Breast epithelium (tissue), 4 donors: ENCODE measurements at regions not wholly inside any gene's neighbourhood (a gene's known extent, or its start where the extent isn't known, plus 50 kb on each side); places are given as distances from the start of the nearest gene placed in this dataset.

Experiments used
- DNase-seq, 2 donors: peaks; one replicate each; pipeline ENCODE4 v3.0.0-alpha.2; 2019; ENCODE audit warnings: low spot score in 2 of 2
- H3K27ac ChIP-seq, 2 donors: fragments of 200-600 bp; sonication (generic) in 1 of 2; one replicate each; pipeline ENCODE4 v1.5.1; 2016 to 2019; ENCODE audit warnings: mild to moderate bottlenecking in 1 of 2
- H3K27me3 ChIP-seq, 2 donors: fragments of 200-600 bp; sonication (generic) in 1 of 2; one replicate each; pipeline versions ENCODE4 v1.5.1 to v1.6.0; 2017 to 2019; ENCODE audit warnings: control low read depth in 1 of 2, mild to moderate bottlenecking in 1 of 2
- H3K36me3 ChIP-seq: fragments of 200-600 bp; one replicate; pipeline ENCODE4 v1.5.1; 2019
- H3K4me1 ChIP-seq, 2 donors: fragments of 200-600 bp; sonication (generic); one replicate each; pipeline ENCODE4 v1.5.1; 2016 to 2019; ENCODE audit warnings: control low read depth in 1 of 2
- H3K4me3 ChIP-seq, 3 donors: fragments of 200-600 bp; sonication (generic); 1 replicate in 2 of 3; 2 replicates in 1 of 3; pipeline ENCODE4 v1.5.1; 2016 to 2019; ENCODE audit warnings: mild to moderate bottlenecking in 3 of 3, moderate library complexity in 2 of 3
- H3K9me3 ChIP-seq, 2 donors: fragments of 200-600 bp; sonication (generic) in 1 of 2; one replicate each; pipeline ENCODE4 v1.5.1; 2016 to 2019; ENCODE audit warnings: control low read depth in 1 of 2
- CTCF ChIP-seq, 3 donors: fragments of 450-650 bp; IDR thresholded peaks; one replicate each; pipeline ENCODE4 v1.5.1; 2016 to 2017; ENCODE audit warnings: antibody characterized with exemption in 3 of 3, mild to moderate bottlenecking in 3 of 3, moderate library complexity in 3 of 3
- POLR2A ChIP-seq: fragments of 450-650 bp; IDR thresholded peaks from one replicate; pipeline ENCODE4 v1.6.1; 2016; ENCODE audit warnings: antibody characterized with exemption, mild to moderate bottlenecking, moderate library complexity
- POLR2AphosphoS5 ChIP-seq, 3 donors: sonication (generic); formaldehyde crosslinking; IDR thresholded peaks; one replicate each; pipeline ENCODE4 v1.6.1; 2017; ENCODE audit warnings: antibody characterized with exemption in 3 of 3
- intact Hi-C: fragments of 100-400 bp; cut with DNase I; formaldehyde crosslinking; loops from one replicate; pipeline ENCODE4 v1.15.1; 2023; ENCODE audit warnings: low total_unique reads

GRCh38 chr22:49044776-49045175 lies 782.9 kb downstream of the BRD1 start:
- Histone ChIP-seq H3K36me3 (no peaks in the 10 kb centered on the region), H3K27ac (no peak overlapping the region), H3K9me3 (no peaks in the 10 kb centered on the region), H3K4me1 (no peaks in the 10 kb centered on the region), H3K27me3 (peaks cover 0 to 47% of the 10 kb centered on the region in 2 donors), H3K4me3 (no peak overlapping the region)
- TF ChIP-seq POLR2AphosphoS5 (IDR thresholded peaks at IDR 0.05) (no peak), CTCF (IDR thresholded peaks at IDR 0.05) (no peak), POLR2A (no peak)
- peak in 1 of 2 donors; percentile 42 for DNase-seq
- intact Hi-C loops, result no loop called here

- TF ChIP-seq POLR2A (no peak), POLR2AphosphoS5 (IDR thresholded peaks at IDR 0.05) (no peak)
- Histone ChIP-seq H3K9me3 (no peaks in the 10 kb centered on the region), H3K27ac (no peak overlapping the region), H3K4me1 (no peaks in the 10 kb centered on the region), H3K36me3 (no peaks in the 10 kb centered on the region), H3K4me3 (no peak overlapping the region), H3K27me3 (peaks cover 0 to 46% of the 10 kb centered on the region in 2 donors)
- DNase-seq, result peak in 1 of 2 donors; percentile 41
- intact Hi-C loops, result no loop called here
These were observed 783.6 kb downstream of the BRD1 start for GRCh38 chr22:49044091-49044490.

GRCh38 chr22:49042877-49043859 lies 784.5 kb downstream of the BRD1 start:
- peaks cover 0 to 38% of the 10 kb centered on the region in 2 donors for H3K27me3 ChIP-seq
- H3K4me1 ChIP-seq, result no peaks in the 10 kb centered on the region
- intact Hi-C loops, result no loop called here
- no peak overlapping the region for H3K27ac ChIP-seq
- peak in 1 of 2 donors; percentile 46 for DNase-seq
- no peak overlapping the region for H3K4me3 ChIP-seq
- TF ChIP-seq CTCF (IDR thresholded peaks at IDR 0.05), result no peak
- TF ChIP-seq POLR2AphosphoS5 (IDR thresholded peaks at IDR 0.05), result no peak
- TF ChIP-seq POLR2A, result no peak
- H3K36me3 ChIP-seq, result no peaks in the 10 kb centered on the region
- H3K9me3 ChIP-seq, result no peaks in the 10 kb centered on the region

- TF ChIP-seq POLR2AphosphoS5 (IDR thresholded peaks at IDR 0.05) (no peak), CTCF (IDR thresholded peaks at IDR 0.05) (no peak), POLR2A (no peak)
- Histone ChIP-seq H3K27me3 (peaks cover 0 to 38% of the 10 kb centered on the region in 2 donors), H3K36me3 (no peaks in the 10 kb centered on the region), H3K27ac (no peak overlapping the region), H3K4me1 (no peaks in the 10 kb centered on the region), H3K4me3 (no peak overlapping the region), H3K9me3 (no peaks in the 10 kb centered on the region)
- no peak for DNase-seq
- intact Hi-C loops, result no loop called here
These were observed 785.6 kb downstream of the BRD1 start for GRCh38 chr22:49042066-49042465.

GRCh38 chr22:49040754-49041467 lies 786.8 kb downstream of the BRD1 start:
- peaks cover 0 to 32% of the 10 kb centered on the region in 2 donors for H3K27me3 ChIP-seq

More at GRCh38 chr22:49040754-49041467, 786.8 kb downstream of the BRD1 start:
- intact Hi-C loops, result no loop called here
- no peak overlapping the region for H3K4me3 ChIP-seq
- DNase-seq, result no peak
- TF ChIP-seq POLR2AphosphoS5 (IDR thresholded peaks at IDR 0.05), result no peak
- TF ChIP-seq POLR2A, result no peak
- TF ChIP-seq CTCF (IDR thresholded peaks at IDR 0.05), result no peak
- H3K36me3 ChIP-seq, result no peaks in the 10 kb centered on the region
- no peaks in the 10 kb centered on the region for H3K9me3 ChIP-seq
- H3K4me1 ChIP-seq, result no peaks in the 10 kb centered on the region
- H3K27ac ChIP-seq, result no peak overlapping the region
